GM19324 (cell line): ENCODE measurements at regions not wholly inside any gene's neighbourhood (a gene's known extent, or its start where the extent isn't known, plus 50 kb on each side); places are given as distances from the start of the nearest gene placed in this dataset.

Experiments
- ATAC-seq: cut with Tn5 transposase; IDR thresholded peaks from one replicate; pipeline ENCODE4 v1.9.1; 2021; ENCODE audit warnings: mild to moderate bottlenecking, moderate library complexity; ENCODE audit not compliant: unreplicated experiment, low FRiP score

DNA sequence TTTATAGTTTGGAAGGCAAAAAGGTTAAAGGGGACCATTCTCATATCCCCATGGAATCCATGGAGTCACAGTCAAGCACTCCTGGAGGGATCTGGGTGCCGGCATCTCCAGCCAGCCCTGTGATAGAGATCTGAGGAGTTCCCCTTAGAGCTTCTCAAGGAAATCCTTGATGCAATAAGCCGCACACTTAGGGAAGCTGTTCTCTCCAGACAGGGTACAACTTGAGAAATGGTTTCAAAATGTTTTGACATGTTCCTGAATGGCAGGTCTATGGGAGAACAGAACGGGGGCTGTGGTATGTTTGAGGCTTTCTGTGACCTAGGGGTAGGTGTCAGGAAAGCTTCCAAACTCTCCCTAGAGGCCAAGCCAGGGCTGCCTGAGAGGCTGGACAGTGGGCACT lies 292.9 kb downstream of the TLE3 start:
- ATAC-seq = no peak

DNA sequence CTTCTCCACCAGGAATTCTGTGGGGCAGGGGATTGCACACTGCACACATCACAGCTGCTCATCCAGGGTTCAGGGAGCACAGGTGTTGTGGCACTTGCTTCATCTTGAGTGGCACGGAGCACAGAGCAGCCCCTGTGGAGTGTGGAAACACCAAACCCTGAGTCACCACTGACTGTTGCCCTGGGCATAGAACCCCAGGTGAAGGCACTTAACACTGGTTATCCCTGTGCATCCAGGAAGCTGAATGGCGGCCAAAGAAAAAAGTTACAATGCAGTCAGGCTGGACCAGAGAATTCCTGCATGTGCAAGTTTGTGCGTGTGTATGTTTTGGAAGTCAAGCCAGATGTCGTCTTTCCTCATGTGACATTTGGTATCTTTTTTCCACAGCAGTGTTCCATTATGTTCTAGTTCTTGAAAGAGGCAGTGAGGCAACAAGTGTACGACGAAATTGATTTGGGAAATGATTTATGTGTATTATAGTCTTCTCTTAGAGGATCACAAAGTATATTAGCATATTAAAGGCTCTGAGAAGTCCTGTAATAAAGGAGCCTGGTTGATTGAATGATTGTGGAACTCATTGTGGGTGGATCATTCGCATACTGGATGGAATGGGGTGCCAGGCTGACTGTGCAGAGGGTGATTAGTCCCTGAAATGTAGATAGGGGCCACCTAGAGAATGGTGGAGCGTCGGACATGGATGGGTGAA lies 292.3 kb downstream of the TLE3 start:
- no peak for ATAC-seq

DNA sequence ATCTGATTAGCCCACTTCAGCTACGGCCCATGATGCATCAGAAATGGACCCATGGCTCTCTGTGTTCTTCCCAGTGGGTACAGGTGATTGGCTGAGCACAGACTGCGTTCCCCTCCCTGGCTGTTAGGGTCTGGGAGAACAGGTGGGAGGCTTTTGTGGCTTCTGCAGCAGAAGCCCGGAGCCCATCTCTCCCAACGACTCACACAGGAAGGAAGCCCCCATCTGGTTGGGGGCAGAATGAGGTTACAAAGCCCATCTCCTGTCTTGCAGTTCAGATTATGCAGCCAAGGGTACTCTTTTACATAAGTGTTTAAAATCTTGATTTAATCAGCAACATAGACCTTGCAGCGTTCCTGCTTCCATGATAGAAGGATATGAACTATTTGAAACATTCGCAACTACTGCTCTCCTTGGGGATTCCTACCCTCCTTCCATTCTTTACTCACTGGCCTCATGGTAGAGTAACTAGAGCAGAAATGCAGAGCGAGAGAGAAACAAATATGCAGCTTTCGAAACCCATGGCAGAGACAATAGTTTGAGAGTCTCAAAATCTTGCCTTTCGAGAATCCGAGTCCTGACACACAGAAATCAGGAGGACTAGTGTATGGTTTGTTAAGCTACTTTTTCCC lies 291.3 kb downstream of the TLE3 start:
- ATAC-seq = no peak

DNA sequence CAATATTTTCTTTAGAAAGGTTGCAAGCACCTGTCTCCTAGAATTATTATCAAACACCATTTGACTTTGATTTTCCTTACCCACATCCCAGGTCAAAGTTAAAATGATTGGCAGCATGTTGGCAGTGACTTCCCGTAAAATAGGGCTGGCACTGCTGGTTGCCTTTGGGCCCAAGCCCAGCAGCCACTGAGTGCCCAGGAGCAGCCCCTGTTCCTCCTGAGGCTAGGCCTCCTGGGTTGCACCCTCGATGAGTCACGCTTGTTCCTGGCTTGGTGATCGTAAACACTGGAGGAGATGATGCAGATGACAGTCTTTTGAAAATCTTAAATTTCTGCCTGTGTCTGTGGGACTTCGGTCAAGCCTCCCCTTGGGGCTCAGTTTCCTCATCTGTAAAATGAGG lies 290.0 kb downstream of the TLE3 start:
- no peak for ATAC-seq

DNA sequence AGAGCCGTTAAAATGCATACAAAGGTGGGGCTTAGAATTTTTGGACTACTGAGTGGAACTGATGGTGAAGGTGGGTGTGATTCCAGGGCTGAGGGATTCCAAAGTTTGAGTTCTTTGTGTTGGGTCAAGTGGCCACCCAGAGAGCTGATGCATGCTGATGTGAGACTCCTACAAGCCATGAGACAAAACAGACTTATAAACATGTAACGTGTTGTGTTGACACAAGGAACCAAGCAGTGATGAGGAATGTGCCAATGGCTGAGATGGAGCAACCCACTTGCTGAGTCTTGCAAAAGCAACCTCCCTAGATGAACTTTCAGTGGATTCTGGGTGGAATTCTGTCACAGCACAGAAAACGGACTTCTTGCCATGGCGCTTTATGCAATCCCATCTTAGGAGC lies 289.0 kb downstream of the TLE3 start:
- no peak for ATAC-seq

DNA sequence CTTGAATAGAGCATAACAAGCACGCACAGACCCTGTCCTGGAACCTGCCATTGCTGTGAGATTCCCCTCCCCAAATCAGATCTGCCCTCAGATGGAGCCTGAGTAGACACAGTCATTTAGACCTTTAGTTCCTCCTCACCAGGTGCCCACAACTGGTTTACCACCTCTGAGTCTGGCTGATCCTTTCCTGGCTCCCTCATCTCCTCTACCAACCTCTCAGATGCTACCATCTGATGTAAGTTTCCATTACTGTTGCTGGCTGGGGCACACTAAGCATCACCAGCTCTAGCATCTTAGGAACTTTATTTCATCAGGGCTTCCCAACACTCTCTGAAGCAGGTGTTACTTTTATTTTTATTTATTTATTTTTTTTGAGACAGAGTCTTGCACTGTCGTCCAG lies 288.3 kb downstream of the TLE3 start:
- ATAC-seq = no peak

DNA sequence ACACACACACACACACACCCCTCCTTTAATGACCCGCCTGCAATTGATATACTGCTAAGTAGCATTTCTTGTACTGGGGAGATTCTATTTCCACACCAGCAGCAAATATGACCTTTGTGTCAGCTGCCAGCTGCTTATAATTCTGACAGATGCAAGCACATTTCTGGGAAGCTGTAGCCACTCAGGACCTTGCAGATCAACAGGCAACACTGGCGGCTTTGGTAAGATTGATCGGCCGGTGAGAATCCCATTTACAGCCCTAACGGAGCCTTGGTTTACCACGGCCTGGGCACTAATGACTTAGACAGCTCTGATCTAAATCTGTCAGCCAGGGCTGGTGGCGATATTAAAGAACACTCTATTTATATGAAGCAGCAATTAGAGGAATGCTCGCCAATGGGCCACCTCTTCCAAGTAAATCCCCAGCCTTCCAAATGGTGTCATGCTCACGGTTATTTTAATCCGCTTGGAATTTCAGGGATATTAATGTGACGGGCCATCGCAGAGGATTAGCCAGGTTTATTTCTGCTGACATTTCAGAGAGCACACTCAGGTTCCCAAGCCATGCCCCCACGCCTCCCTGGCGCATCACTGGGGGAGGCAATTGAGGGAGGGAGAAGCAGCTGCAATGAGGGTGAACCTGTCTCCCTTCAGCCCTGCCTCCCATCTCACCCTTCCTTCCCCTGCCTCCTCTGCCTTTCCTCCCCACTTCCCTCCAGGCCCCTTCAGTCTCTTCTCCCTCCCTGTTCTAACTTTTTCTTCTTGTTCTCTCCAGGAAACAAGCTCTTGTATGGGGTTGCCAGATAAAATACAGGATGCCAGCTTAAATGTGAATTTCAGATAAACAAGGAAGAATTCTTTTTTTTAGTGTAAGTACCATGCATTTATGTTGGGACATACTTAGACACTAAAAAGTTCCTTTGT lies 287.0 kb downstream of the TLE3 start:
- no peak for ATAC-seq

DNA sequence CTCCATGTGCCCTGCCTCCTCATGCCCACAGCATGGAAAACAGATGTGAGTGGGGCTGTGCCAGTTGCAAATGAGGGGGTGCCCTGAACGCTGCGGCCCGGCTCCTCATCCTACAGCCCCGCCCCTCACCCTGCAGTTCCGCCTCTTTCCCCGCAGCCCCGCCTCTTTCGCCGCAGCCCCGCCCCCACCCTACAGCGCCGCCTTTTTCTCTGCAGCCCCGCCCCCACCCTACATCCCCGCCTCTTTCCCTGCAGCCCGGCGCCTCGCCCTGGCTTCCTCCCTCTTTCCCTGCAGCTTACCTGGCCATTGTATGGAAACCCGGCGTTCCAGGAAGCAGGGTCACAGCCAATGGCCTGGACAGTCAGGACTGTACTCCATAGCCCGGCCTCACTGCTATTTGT lies 284.9 kb downstream of the TLE3 start:
- no peak for ATAC-seq

DNA sequence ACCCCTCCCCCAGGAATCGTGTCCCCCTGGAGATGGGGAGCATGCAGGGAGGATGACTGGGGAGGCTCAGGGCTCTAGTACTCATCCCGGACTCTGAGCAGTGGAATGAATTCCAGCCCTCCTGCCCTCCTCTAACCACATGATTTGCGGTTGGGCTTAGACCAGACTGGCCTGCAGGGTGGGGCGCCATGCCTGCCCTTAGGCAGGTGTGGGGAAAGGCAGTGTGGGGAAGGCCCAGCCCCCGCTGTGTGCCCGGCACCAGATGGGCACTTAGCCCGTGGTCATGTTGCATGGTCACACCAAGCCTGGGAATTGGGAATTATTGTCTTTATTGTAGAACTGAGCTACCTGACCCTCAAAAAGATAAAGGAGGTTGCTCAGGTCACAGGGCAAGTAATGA lies 283.8 kb downstream of the TLE3 start:
- ATAC-seq = no peak

DNA sequence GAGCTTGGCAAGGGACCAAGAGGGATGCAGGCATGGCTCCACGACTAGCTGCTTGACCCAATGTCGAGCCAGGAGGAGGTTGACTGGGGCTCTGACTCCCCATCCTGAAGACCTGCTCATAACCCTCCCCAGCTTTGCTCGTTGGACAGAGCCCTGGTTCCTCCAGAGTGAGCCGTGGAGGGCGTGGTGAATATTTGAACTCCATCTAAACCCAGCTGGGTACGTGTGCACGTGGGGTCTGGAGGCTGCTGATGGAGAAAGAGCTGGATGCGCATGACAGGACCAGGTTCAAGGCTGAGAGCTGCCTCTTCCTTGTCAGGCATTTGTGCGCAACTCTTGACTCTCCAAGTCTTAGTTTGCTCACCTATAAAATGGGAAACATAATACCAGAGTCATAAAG lies 282.8 kb downstream of the TLE3 start:
- no peak for ATAC-seq

DNA sequence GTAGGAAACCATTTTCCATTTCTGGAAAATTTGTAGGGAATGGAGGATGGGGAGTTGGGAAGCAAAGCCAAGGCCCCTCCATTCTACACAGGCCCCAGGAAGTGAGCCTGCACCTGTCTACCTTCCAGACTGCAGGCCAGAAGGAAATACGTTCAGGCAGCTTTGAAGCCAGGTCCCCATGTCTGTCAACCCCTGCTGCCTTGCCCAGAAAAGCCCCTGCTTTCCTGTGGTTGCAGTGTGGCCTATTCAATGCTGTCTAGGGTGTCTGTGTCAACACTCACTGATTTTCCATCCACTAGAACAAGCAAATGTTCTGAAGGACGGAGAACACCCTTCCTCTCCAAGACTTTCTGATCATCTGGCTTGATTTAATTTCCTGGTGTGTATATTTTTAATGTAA lies 281.9 kb downstream of the TLE3 start:
- no peak for ATAC-seq

DNA sequence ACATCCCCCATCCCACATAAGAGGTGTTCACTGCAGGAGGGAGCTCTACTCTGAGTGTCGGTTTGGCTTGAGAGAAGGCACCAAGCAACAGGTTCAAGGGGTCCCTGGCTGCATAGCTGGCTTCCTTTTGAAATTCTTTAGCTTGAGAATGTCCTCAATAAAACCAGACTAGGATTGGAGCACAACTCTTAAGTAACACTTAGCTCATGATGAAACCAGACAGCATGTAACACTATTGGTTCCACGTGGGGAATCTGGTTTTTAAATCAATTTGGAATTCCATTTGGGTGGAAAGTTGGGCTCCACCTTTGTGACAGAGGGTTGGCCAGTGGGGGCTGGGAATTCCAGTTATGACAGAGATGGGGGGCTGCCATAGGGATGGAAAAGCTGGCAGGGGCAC lies 281.2 kb downstream of the TLE3 start:
- ATAC-seq = no peak

DNA sequence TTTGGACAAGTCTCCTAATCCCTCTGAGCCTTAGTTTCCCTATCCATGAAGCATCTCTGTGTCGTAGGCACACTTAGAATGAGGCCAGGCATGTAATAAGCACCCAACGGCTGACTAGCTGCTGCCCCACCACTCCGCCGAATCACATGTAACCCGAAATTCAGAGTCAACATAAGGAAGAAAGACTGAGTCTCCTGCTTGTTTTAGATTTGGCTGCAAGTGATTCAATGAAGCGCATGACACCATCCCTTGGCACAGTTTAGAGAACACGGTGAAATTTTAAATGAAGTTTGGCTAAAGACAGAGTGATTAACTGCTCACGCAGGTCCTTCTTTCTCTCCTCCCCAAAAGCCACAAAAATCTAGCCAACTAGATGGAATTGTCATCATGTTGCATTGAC lies 279.2 kb downstream of the TLE3 start:
- no peak for ATAC-seq

DNA sequence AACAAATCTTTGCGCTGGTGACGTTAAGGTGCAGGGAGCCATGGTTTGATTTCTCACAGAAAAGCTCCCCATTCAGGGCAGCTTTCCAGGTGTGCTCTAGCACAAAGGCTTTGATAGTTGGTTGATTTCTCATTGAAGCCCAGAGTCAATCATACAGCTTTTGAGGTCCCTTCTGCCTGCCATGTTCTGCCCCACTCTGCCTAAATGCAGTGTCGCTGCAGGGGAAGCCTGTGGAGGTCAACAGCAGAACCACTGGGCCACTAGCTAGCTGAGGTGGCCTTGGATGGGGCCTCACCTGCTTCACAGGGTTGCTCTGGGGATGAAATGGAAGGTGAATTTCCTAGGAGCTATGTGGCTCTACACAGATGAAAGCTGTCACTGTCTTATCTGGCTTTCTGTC lies 278.3 kb downstream of the TLE3 start:
- no peak for ATAC-seq

DNA sequence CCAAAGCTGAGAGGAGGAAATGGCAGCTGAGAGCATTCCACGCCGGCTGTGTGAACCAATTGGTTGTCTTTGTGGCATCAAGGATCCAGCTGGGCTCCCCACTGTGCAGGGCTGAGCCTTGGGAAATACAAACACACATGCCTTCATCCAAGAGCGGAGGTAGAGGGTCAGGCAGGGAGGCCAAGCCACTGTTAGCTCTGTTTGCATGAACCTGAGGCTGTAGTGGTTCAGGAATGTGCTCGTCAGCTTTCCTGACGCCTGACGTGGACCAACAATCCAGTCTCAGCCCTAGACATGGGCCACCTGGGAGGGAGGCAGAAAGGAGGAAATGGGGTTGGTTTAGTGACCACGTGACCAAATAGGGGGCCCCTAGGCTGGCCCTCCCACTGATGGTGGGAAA lies 276.9 kb downstream of the TLE3 start:
- no peak for ATAC-seq

DNA sequence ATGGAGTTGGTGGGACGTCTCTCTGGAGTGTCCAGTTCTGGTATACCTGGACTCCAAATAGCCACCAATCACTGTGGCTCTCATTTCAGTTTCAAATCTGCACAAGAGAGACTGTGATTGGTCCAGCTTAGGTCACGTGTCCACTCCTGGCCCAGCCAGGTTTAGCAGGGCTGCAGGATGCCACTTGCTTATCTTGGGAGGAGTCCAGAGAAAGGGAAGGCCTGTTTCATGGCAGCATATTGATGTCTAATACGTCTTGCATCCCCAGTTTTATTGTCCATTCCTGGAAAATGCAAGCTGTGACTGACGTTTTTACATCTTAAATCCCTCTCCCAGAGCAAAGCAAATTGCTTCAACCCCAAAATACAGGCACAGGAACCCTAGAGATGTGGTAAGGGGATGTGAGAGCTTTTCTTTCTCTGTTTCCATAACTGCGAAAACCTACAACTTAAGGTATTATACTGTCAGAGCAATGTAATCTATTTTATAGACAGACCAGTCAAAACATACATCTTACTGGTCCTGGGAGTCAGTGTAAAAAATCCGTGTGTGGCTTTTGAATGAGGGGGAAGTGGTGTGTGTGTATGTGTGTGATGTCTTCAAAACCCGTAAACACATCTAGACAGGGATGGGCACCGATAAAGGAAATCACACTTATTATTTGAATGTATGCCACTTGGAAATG lies 274.4 kb downstream of the TLE3 start:
- no peak for ATAC-seq

DNA sequence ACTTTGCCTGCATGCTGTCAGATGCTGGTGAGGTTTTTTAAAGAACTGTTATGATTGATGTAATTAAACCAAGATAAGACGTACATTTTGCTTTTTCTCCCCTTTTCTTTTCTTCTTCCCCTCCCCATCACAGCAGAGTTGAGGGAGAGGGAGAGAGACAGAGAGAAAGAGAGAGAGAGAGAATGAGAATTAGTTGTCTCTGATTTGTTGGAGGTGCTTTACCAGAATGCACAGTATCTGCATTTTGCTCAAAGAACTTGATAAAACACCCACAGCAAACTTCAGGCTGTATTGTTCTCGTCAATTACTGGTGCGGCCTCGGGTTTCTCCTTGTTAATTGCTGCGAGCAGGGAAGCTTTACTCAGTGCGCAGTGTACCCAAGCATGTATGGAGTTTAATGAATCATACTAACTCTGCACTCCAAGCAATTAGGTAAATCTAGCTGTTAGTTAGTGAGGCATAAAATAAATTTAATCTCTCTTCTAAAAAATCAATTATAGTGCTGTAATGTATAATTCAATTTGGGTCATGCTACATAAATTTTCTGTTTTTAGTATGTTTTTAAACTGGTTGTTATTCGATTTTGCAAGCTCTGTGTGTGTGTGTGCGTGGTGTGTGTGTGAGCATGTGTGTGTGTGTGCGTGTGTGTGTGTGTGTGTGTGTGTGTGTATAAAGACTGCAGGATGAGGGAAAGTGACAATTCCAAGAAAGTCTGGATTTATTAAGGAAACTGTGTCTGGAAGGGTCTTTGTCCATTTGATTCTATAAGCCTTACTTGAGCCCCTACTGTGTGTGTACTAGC lies 273.4 kb downstream of the TLE3 start:
- no peak for ATAC-seq

DNA sequence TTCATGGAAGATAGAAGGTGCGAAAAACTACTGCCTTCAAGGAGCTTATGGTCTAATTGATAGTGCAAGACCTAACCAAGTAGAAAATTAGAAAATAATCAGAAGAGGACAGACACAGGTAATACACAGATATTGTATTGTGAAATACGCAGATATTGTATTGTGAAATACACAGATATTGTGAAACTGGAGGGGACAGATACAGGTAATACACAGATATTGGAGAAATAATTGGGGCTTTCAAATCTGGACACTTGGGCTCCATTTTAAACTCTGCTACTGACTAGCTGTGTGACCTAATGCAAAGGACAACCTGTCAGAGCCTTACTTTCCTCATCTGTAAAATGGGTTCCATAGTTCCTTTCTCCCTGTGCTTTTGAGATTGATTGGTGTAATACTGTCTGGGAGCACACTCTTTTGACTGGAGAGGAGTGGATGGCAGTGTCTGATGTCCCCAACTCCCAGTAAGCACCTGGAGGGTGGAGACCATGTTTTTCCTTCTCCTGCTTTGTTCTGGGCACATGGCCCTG lies 272.8 kb downstream of the TLE3 start:
- no peak for ATAC-seq

DNA sequence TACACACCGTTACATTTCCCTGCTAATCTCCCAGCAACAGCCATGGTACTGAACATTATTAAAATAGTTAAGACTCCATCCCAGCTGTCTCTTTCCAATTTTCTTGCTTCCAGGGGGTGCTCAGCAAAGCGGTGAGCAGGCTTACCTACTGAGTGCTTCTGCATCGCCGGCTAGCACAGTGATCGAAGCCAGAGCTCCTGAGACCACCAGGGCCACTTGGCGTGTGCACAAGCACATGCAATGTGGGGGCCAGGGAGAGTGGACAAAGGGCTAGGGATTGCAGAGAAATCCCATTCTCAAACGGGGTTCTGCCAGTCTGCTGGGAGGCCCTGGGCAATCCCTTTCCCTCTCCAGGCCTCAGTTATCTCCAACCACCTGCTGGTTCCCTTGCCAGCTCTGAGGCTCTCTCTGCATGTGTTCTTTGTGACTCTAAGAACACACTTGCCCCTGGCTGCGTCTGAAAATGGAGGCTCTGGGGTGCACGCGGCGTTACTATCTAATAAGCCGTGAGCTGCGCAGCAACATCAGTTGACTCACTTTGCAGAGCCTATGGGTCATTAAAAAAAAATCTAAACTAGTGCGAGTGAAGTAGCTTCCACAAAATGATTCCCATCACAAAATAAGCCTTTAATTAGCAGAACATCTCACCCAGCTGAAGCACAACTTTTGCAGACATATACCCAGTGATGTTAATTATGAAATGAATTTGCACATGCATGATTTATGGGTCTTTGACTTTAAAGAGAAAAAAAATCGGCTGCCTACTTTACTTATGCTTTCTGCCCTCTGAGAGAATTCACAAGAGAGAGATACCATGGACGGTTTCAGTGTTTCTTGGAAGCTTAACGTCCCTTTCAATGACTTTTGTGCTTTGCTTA lies 271.5 kb downstream of the TLE3 start:
- no peak for ATAC-seq
